Effector memory CD8-positive, alpha-beta T cell (primary cell): ENCODE measurements at regions not wholly inside any gene's neighbourhood (a gene's known extent, or its start where the extent isn't known, plus 50 kb on each side); places are given as distances from the start of the nearest gene placed in this dataset.
A peak's percentile ranks its signal among the peaks of the same experiment; 100 is the strongest.

Experiments
- ATAC-seq: fragments of 150-1000 bp; cut with Tn5 transposase; replicated peaks from 2 replicates; pipeline ENCODE4 v1.10.0; 2021; ENCODE audit warnings: mild to moderate bottlenecking, moderate library complexity
- DNase-seq, 3 experiments: peaks; one replicate each; pipeline ENCODE4 v3.0.0; 2021
- H3K27ac Mint-ChIP-seq, 2 donors: one replicate each; pipeline ENCODE4 v1.8.0; 2022; ENCODE audit warnings: mild to moderate bottlenecking in 2 of 2, mixed read lengths in 2 of 2, moderate library complexity in 2 of 2
- H3K27me3 Mint-ChIP-seq, 2 donors: one replicate each; pipeline ENCODE4 v1.8.0; 2022; ENCODE audit warnings: mixed read lengths in 2 of 2
- H3K36me3 Mint-ChIP-seq: one replicate; pipeline ENCODE4 v1.8.0; 2022; ENCODE audit warnings: mild to moderate bottlenecking, moderate library complexity, mixed read lengths; ENCODE audit not compliant: insufficient read depth
- H3K4me1 Mint-ChIP-seq, 2 donors: one replicate each; pipeline ENCODE4 v1.8.0; 2022; ENCODE audit warnings: low read depth in 2 of 2, mixed read lengths in 2 of 2
- H3K4me3 Mint-ChIP-seq, 2 donors: one replicate each; pipeline ENCODE4 v1.8.0; 2022; ENCODE audit warnings: mild to moderate bottlenecking in 2 of 2, mixed read lengths in 2 of 2, moderate library complexity in 2 of 2
- H3K9me3 Mint-ChIP-seq, 2 donors: one replicate each; pipeline ENCODE4 v1.8.0; 2022; ENCODE audit warnings: mixed read lengths in 2 of 2

GRCh38 chr6:170018936-170019817 is 267.8 kb downstream of the ERMARD start:
- peaks cover 0 to 10% of the 10 kb centered on the region in 2 donors for H3K4me1 Mint-ChIP-seq
- no peak for ATAC-seq

GRCh38 chr6:170018422-170018935 is 267.1 kb downstream of the ERMARD start:
- DNase-seq: no peak
- H3K27me3 Mint-ChIP-seq: peaks cover 41 to 52% of the 10 kb centered on the region in 2 donors

More at GRCh38 chr6:170018936-170019817, 267.8 kb downstream of the ERMARD start:
- Mint-ChIP-seq H3K27ac (no peak overlapping the region), H3K27me3 (peaks cover 41 to 45% of the 10 kb centered on the region in 2 donors), H3K9me3 (no peaks in the 10 kb centered on the region), H3K4me3 (no peak overlapping the region), H3K36me3 (no peaks in the 10 kb centered on the region)
- DNase-seq: no peak

GRCh38 chr6:170017603-170018320 is 266.3 kb downstream of the ERMARD start:
- Mint-ChIP-seq H3K27me3 (peaks cover 41 to 54% of the 10 kb centered on the region in 2 donors), H3K4me1 (peaks cover 0 to 10% of the 10 kb centered on the region in 2 donors), H3K27ac (peak overlapping the region in 1 of 2 donors; percentile 61), H3K9me3 (no peaks in the 10 kb centered on the region), H3K36me3 (no peaks in the 10 kb centered on the region), H3K4me3 (no peak overlapping the region)
- ATAC-seq (no peak), DNase-seq (no peak)

More at GRCh38 chr6:170018422-170018935, 267.1 kb downstream of the ERMARD start:
- ATAC-seq: no peak
- no peak overlapping the region for H3K27ac Mint-ChIP-seq
- no peak overlapping the region for H3K4me3 Mint-ChIP-seq
- no peaks in the 10 kb centered on the region for H3K36me3 Mint-ChIP-seq
- peaks cover 0 to 10% of the 10 kb centered on the region in 2 donors for H3K4me1 Mint-ChIP-seq
- no peaks in the 10 kb centered on the region for H3K9me3 Mint-ChIP-seq

GRCh38 chr6:170013815-170014214 is 262.4 kb downstream of the ERMARD start:
- ATAC-seq: no peak
- H3K4me3 Mint-ChIP-seq: no peak overlapping the region
- H3K27ac Mint-ChIP-seq: no peak overlapping the region
- H3K36me3 Mint-ChIP-seq: no peaks in the 10 kb centered on the region
- no peak for DNase-seq
- H3K4me1 Mint-ChIP-seq: peaks cover 0 to 9% of the 10 kb centered on the region in 2 donors
- no peaks in the 10 kb centered on the region for H3K9me3 Mint-ChIP-seq
- H3K27me3 Mint-ChIP-seq: peaks cover 28 to 47% of the 10 kb centered on the region in 2 donors

- Mint-ChIP-seq H3K4me1 (peaks cover 0 to 2% of the 10 kb centered on the region in 2 donors), H3K9me3 (no peaks in the 10 kb centered on the region), H3K27me3 (peaks cover 17 to 37% of the 10 kb centered on the region in 2 donors), H3K27ac (no peak overlapping the region), H3K4me3 (no peak overlapping the region), H3K36me3 (no peaks in the 10 kb centered on the region)
- ATAC-seq (no peak), DNase-seq (no peak)
These were observed 260.6 kb downstream of the ERMARD start for GRCh38 chr6:170012037-170012330.

- H3K4me1 Mint-ChIP-seq: peaks cover 0 to 2% of the 10 kb centered on the region in 2 donors
- H3K27me3 Mint-ChIP-seq: peaks cover 17 to 35% of the 10 kb centered on the region in 2 donors
- no peak overlapping the region for H3K27ac Mint-ChIP-seq
- DNase-seq (no peak), ATAC-seq (no peak)
- no peak overlapping the region for H3K4me3 Mint-ChIP-seq
- H3K9me3 Mint-ChIP-seq: no peaks in the 10 kb centered on the region
- no peaks in the 10 kb centered on the region for H3K36me3 Mint-ChIP-seq
These were observed 260.0 kb downstream of the ERMARD start for GRCh38 chr6:170011204-170012036.

GRCh38 chr6:170010665-170011203 is 259.3 kb downstream of the ERMARD start:
- DNase-seq (no peak), ATAC-seq (no peak)
- H3K4me3 Mint-ChIP-seq: no peak overlapping the region
- peaks cover 0 to 2% of the 10 kb centered on the region in 2 donors for H3K4me1 Mint-ChIP-seq
- H3K27me3 Mint-ChIP-seq: peaks cover 17 to 35% of the 10 kb centered on the region in 2 donors
- peaks cover 0 to under 1% of the 10 kb centered on the region in 2 donors for H3K9me3 Mint-ChIP-seq
- no peak overlapping the region for H3K27ac Mint-ChIP-seq
- no peaks in the 10 kb centered on the region for H3K36me3 Mint-ChIP-seq

- no peak overlapping the region for H3K27ac Mint-ChIP-seq
- no peak for DNase-seq
These were observed 256.9 kb downstream of the ERMARD start for GRCh38 chr6:170008294-170008785.

GRCh38 chr6:170007468-170008293 is 256.3 kb downstream of the ERMARD start:
- H3K27ac Mint-ChIP-seq: no peak overlapping the region

More at GRCh38 chr6:170008294-170008785, 256.9 kb downstream of the ERMARD start:
- Mint-ChIP-seq H3K27me3 (peaks cover 17 to 26% of the 10 kb centered on the region in 2 donors), H3K4me1 (peaks cover 0 to 2% of the 10 kb centered on the region in 2 donors), H3K4me3 (no peak overlapping the region), H3K9me3 (peaks cover 2 to 9% of the 10 kb centered on the region in 2 donors), H3K36me3 (no peaks in the 10 kb centered on the region)
- no peak for ATAC-seq

GRCh38 chr6:170006900-170007467 is 255.6 kb downstream of the ERMARD start:
- Mint-ChIP-seq H3K4me1 (no peaks in the 10 kb centered on the region), H3K4me3 (no peak overlapping the region), H3K27me3 (peaks cover 17 to 22% of the 10 kb centered on the region in 2 donors), H3K9me3 (peaks cover 2 to 9% of the 10 kb centered on the region in 2 donors), H3K27ac (no peak overlapping the region), H3K36me3 (no peaks in the 10 kb centered on the region)
- ATAC-seq: no peak
- DNase-seq: no peak

More at GRCh38 chr6:170007468-170008293, 256.3 kb downstream of the ERMARD start:
- H3K4me1 Mint-ChIP-seq: peaks cover 0 to 2% of the 10 kb centered on the region in 2 donors
- H3K4me3 Mint-ChIP-seq: no peak overlapping the region
- peaks cover 17 to 26% of the 10 kb centered on the region in 2 donors for H3K27me3 Mint-ChIP-seq
- ATAC-seq: no peak
- DNase-seq: no peak
- peaks cover 2 to 9% of the 10 kb centered on the region in 2 donors for H3K9me3 Mint-ChIP-seq
- H3K36me3 Mint-ChIP-seq: no peaks in the 10 kb centered on the region

GRCh38 chr6:170006071-170006899 is 254.9 kb downstream of the ERMARD start:
- no peak overlapping the region for H3K27ac Mint-ChIP-seq
- DNase-seq: no peak
- peaks cover 2 to 9% of the 10 kb centered on the region in 2 donors for H3K9me3 Mint-ChIP-seq
- H3K27me3 Mint-ChIP-seq: peaks cover 11 to 15% of the 10 kb centered on the region in 2 donors
- no peaks in the 10 kb centered on the region for H3K36me3 Mint-ChIP-seq
- H3K4me3 Mint-ChIP-seq: no peak overlapping the region
- no peaks in the 10 kb centered on the region for H3K4me1 Mint-ChIP-seq
- ATAC-seq: no peak
